Stimulated activated memory B cell treated with anti-CD40 and anti-IgM and Interleukin-4, amounts not matched to agents 10 μg/mL and 1 μg/mL and 100 μg/mL, for 72 hours (primary cell): ENCODE measurements at regions not wholly inside any gene's neighbourhood (a gene's known extent, or its start where the extent isn't known, plus 50 kb on each side); places are given as distances from the start of the nearest gene placed in this dataset.

Experiments used
- ATAC-seq: fragments of 150-1000 bp; cut with Tn5 transposase; 2 replicates; pipeline ENCODE4 v1.10.0; 2021
- H3K27ac Mint-ChIP-seq: one replicate; pipeline ENCODE4 v1.8.0; 2022; ENCODE audit warnings: mild to moderate bottlenecking, mixed read lengths
- H3K27me3 Mint-ChIP-seq: one replicate; pipeline ENCODE4 v1.8.0; 2022; ENCODE audit warnings: mixed read lengths
- H3K36me3 Mint-ChIP-seq: one replicate; pipeline ENCODE4 v1.8.0; 2022; ENCODE audit warnings: mixed read lengths
- H3K4me1 Mint-ChIP-seq: one replicate; pipeline ENCODE4 v1.8.0; 2022; ENCODE audit warnings: mixed read lengths
- H3K4me3 Mint-ChIP-seq: one replicate; pipeline ENCODE4 v1.8.0; 2022; ENCODE audit warnings: mild to moderate bottlenecking, moderate library complexity, mixed read lengths
- H3K9me3 Mint-ChIP-seq: one replicate; pipeline ENCODE4 v1.8.0; 2022; ENCODE audit warnings: mixed read lengths

DNA sequence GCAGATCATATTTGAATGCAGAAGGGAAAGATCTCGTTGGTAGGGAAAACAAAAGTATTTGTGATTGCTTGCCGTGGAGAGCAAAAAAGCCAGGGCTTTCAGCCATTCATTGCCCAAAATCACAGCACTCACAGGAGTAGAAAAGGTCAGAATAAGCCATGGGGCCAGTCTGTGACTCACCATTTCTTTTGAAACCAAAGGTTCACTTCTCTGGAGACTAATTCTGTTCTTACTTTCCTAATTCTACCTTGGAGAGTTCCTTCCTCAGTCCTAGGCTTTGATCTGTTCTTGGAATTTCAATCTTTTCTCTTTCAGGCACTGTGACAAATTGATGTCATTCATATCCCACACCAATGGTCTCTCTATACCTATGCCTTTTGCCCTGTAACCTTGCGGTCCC, 54.1 kb upstream of the FAM180A start:
- ATAC-seq: no peak
- Mint-ChIP-seq H3K36me3 (no peaks in the 10 kb centered on the region), H3K27ac (no peak overlapping the region), H3K9me3 (no peaks in the 10 kb centered on the region), H3K4me1 (peaks cover 16% of the 10 kb centered on the region), H3K27me3 (peaks cover 23% of the 10 kb centered on the region), H3K4me3 (no peak overlapping the region)

DNA sequence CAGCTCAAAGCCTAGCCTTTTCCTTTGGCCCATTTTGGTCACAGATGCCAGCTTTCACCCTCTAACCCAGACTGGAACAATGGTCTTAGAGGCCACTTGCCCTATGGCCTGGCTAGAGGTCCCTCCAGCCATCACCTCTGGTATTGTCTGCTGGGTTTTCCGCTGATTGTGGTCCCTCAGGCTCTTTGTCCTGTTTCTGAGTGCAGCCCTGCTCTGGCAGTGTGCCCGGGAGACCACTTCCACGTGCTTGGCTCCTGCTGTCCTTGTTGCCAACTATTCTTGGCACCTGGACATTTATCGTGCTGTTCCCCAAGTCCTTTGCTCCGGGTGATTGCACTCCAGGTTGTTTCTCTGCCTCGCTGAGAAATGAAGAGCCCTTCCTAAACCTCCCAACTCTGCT, 53.3 kb upstream of the FAM180A start:
- Mint-ChIP-seq H3K27ac (no peak overlapping the region), H3K4me3 (no peak overlapping the region)

GRCh38 chr7:135801045-135801693, 52.6 kb upstream of the FAM180A start:
- peaks cover 23% of the 10 kb centered on the region for H3K27me3 Mint-ChIP-seq
- no peaks in the 10 kb centered on the region for H3K36me3 Mint-ChIP-seq
- ATAC-seq: peak; percentile 58
- no peak overlapping the region for H3K4me3 Mint-ChIP-seq
- no peak overlapping the region for H3K27ac Mint-ChIP-seq
- H3K9me3 Mint-ChIP-seq: no peaks in the 10 kb centered on the region
- H3K4me1 Mint-ChIP-seq: peaks cover 16% of the 10 kb centered on the region

More for the DNA sequence above, 53.3 kb upstream of the FAM180A start:
- ATAC-seq: no peak
- peaks cover 16% of the 10 kb centered on the region for H3K4me1 Mint-ChIP-seq
- H3K27me3 Mint-ChIP-seq: peaks cover 23% of the 10 kb centered on the region
- no peaks in the 10 kb centered on the region for H3K9me3 Mint-ChIP-seq
- H3K36me3 Mint-ChIP-seq: no peaks in the 10 kb centered on the region

DNA sequence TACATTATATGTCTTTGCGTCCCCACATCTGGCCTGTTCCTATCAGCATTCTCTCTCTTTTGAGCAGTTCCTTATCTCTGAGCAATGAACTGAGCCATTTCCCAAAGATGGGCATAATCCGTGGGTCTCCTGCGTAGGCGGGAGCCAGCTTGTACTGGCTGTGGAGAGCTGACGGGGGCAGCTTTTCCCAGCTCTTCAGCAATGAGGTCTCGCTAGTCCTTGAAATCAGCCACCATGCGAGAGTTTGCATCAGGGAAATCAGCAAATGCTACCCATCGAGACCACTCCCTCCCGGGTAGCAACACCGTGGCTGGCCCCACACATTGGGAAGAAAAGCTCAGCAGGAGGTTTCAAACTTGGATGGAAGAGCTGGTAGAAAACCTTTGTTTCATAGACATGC, 51.9 kb upstream of the FAM180A start:
- Mint-ChIP-seq H3K36me3 (no peaks in the 10 kb centered on the region), H3K4me3 (no peak overlapping the region), H3K27ac (no peak overlapping the region), H3K4me1 (peaks cover 16% of the 10 kb centered on the region), H3K27me3 (peaks cover 26% of the 10 kb centered on the region), H3K9me3 (no peaks in the 10 kb centered on the region)
- no peak for ATAC-seq

DNA sequence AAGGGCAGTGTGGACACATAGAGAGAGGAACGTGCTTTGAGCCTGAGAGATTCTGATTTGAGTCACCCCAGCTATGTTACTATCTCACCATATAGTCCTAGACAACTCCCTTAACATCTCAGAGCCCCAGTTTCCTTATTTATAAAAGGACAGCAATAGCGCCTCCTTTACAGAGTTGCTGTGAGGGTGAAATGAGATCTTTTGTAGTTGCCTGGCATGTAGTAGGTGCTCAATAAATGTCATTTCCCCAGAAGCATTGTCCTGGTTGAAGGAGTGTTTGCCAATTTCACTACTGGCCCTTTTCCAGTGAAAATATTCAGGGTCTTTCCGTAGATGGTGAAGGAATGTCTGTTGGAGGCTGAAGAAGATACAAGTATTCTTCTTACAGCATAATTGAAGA, 51.3 kb upstream of the FAM180A start:
- Mint-ChIP-seq H3K27me3 (peaks cover 32% of the 10 kb centered on the region), H3K9me3 (no peaks in the 10 kb centered on the region), H3K27ac (no peak overlapping the region), H3K36me3 (no peaks in the 10 kb centered on the region), H3K4me3 (no peak overlapping the region), H3K4me1 (peaks cover 16% of the 10 kb centered on the region)
- no peak for ATAC-seq
